CD8-positive, alpha-beta memory T cell (primary cell): ENCODE measurements at regions not wholly inside any gene's neighbourhood (a gene's known extent, or its start where the extent isn't known, plus 50 kb on each side); places are given as distances from the start of the nearest gene placed in this dataset.

Experiments
- CTCF ChIA-PET: fragments of 350-600 bp; sonication (Branson Sonifier 250); formaldehyde crosslinking; loops from one replicate; lab custom pipeline; 2021; ENCODE audit warnings: antibody characterized with exemption; lab: Charles Lee
- POLR2A ChIA-PET: fragments of 350-600 bp; sonication (Branson Sonifier 250); formaldehyde crosslinking; loops from one replicate; lab custom pipeline; 2021; ENCODE audit warnings: antibody characterized with exemption; lab: Charles Lee
- DNase-seq, 5 donors: peaks; one replicate each; pipeline versions ENCODE4 v3.0.0 to v3.0.0-alpha.2; 2020 to 2022; ENCODE audit warnings: mixed read lengths in 1 of 5
- H3K27ac ChIP-seq: one replicate; pipeline ENCODE4 v1.7.0; 2013; ENCODE audit warnings: low read depth, mild to moderate bottlenecking, low read length, moderate library complexity
- H3K27me3 ChIP-seq: 2 replicates; pipeline ENCODE4 v1.7.0; 2013; ENCODE audit warnings: low read length, mild to moderate bottlenecking; ENCODE audit not compliant: insufficient read depth, poor library complexity, severe bottlenecking
- H3K36me3 ChIP-seq: 2 replicates; pipeline ENCODE4 v1.7.0; 2013; ENCODE audit warnings: mild to moderate bottlenecking, low read length, moderate library complexity; ENCODE audit not compliant: insufficient read depth
- H3K4me1 ChIP-seq: 2 replicates; pipeline ENCODE4 v1.7.0; 2013; ENCODE audit warnings: mild to moderate bottlenecking, low read length, moderate library complexity; ENCODE audit not compliant: insufficient read depth
- H3K4me3 ChIP-seq: 2 replicates; pipeline ENCODE4 v1.7.0; 2013; ENCODE audit warnings: mild to moderate bottlenecking, low read length
- H3K9me3 ChIP-seq: 2 replicates; pipeline ENCODE4 v1.7.0; 2013; ENCODE audit warnings: mild to moderate bottlenecking, low read length
- H3K27ac Mint-ChIP-seq, 8 donors: one replicate each; pipeline ENCODE4 v1.8.0; 2020 to 2021; ENCODE audit warnings: mixed read lengths in 8 of 8, mild to moderate bottlenecking in 6 of 8, inconsistent platforms in 3 of 8, moderate library complexity in 3 of 8
- H3K27me3 Mint-ChIP-seq, 2 donors: one replicate each; pipeline ENCODE4 v1.8.0; 2020 to 2021; ENCODE audit warnings: mixed read lengths in 2 of 2, mild to moderate bottlenecking in 1 of 2, moderate library complexity in 1 of 2
- H3K36me3 Mint-ChIP-seq, 3 donors: one replicate each; pipeline ENCODE4 v1.8.0; 2020 to 2021; ENCODE audit warnings: mixed read lengths in 3 of 3, inconsistent platforms in 1 of 3, mild to moderate bottlenecking in 1 of 3
- H3K4me1 Mint-ChIP-seq, 3 donors: one replicate each; pipeline ENCODE4 v1.8.0; 2020 to 2021; ENCODE audit warnings: mixed read lengths in 3 of 3, inconsistent platforms in 1 of 3, mild to moderate bottlenecking in 1 of 3
- H3K4me3 Mint-ChIP-seq, 7 donors: one replicate each; pipeline ENCODE4 v1.8.0; 2020 to 2021; ENCODE audit warnings: mixed read lengths in 7 of 7, mild to moderate bottlenecking in 6 of 7, moderate library complexity in 4 of 7, inconsistent platforms in 2 of 7
- H3K9me3 Mint-ChIP-seq, 5 donors: one replicate each; pipeline ENCODE4 v1.8.0; 2020 to 2022; ENCODE audit warnings: mixed read lengths in 5 of 5, mild to moderate bottlenecking in 3 of 5, moderate library complexity in 2 of 5, inconsistent platforms in 1 of 5

GRCh38 chr2:183678908-183679307 lies 554.7 kb downstream of the NUP35 start:
- Mint-ChIP-seq H3K4me3 (no peak overlapping the region), H3K27ac (no peak overlapping the region), H3K4me1 (no peaks in the 10 kb centered on the region), H3K9me3 (peaks cover 0 to 7% (median 3%) of the 10 kb centered on the region in 5 donors), H3K27me3 (no peaks in the 10 kb centered on the region), H3K36me3 (no peaks in the 10 kb centered on the region)
- Histone ChIP-seq H3K9me3 (no peaks in the 10 kb centered on the region), H3K36me3 (no peaks in the 10 kb centered on the region), H3K27me3 (no peaks in the 10 kb centered on the region), H3K4me3 (no peak overlapping the region), H3K27ac (no peak overlapping the region), H3K4me1 (no peaks in the 10 kb centered on the region)
- no peak for DNase-seq
- CTCF ChIA-PET: no interaction called here
- POLR2A ChIA-PET: no interaction called here

GRCh38 chr2:183680573-183680972 lies 556.3 kb downstream of the NUP35 start:
- no peak for DNase-seq
- no peaks in the 10 kb centered on the region for H3K27me3 Mint-ChIP-seq
- Histone ChIP-seq H3K4me3 (no peak overlapping the region), H3K27me3 (no peaks in the 10 kb centered on the region), H3K27ac (no peak overlapping the region), H3K36me3 (no peaks in the 10 kb centered on the region), H3K4me1 (no peaks in the 10 kb centered on the region), H3K9me3 (no peaks in the 10 kb centered on the region)
- H3K4me1 Mint-ChIP-seq: no peaks in the 10 kb centered on the region
- POLR2A ChIA-PET: no interaction called here
- H3K4me3 Mint-ChIP-seq: no peak overlapping the region
- CTCF ChIA-PET: no interaction called here
- H3K9me3 Mint-ChIP-seq: peaks cover 1 to 11% (median 3%) of the 10 kb centered on the region in 5 donors
- no peaks in the 10 kb centered on the region for H3K36me3 Mint-ChIP-seq
- H3K27ac Mint-ChIP-seq: no peak overlapping the region

GRCh38 chr2:183684686-183685085 lies 560.4 kb downstream of the NUP35 start:
- Histone ChIP-seq H3K9me3 (no peaks in the 10 kb centered on the region), H3K27ac (no peak overlapping the region), H3K4me1 (no peaks in the 10 kb centered on the region), H3K36me3 (no peaks in the 10 kb centered on the region), H3K4me3 (no peak overlapping the region), H3K27me3 (no peaks in the 10 kb centered on the region)
- Mint-ChIP-seq H3K4me3 (no peak overlapping the region), H3K9me3 (peaks cover 5 to 32% (median 9%) of the 10 kb centered on the region in 5 donors), H3K4me1 (no peaks in the 10 kb centered on the region), H3K27ac (no peak overlapping the region), H3K36me3 (no peaks in the 10 kb centered on the region), H3K27me3 (no peaks in the 10 kb centered on the region)
- no peak for DNase-seq
- POLR2A ChIA-PET: no interaction called here
- CTCF ChIA-PET: no interaction called here

GRCh38 chr2:183696028-183696427 lies 571.8 kb downstream of the NUP35 start:
- no peaks in the 10 kb centered on the region for H3K36me3 ChIP-seq
- no peak overlapping the region for H3K27ac ChIP-seq
- H3K4me1 ChIP-seq: no peaks in the 10 kb centered on the region
- no peaks in the 10 kb centered on the region for H3K27me3 Mint-ChIP-seq
- H3K9me3 Mint-ChIP-seq: peaks cover 8 to 35% (median 14%) of the 10 kb centered on the region in 5 donors
- no peaks in the 10 kb centered on the region for H3K36me3 Mint-ChIP-seq
- H3K4me3 ChIP-seq: no peak overlapping the region
- ChIA-PET CTCF (no interaction called here), POLR2A (no interaction called here)
- no peak overlapping the region for H3K4me3 Mint-ChIP-seq
- DNase-seq: no peak
- no peaks in the 10 kb centered on the region for H3K9me3 ChIP-seq
- no peaks in the 10 kb centered on the region for H3K4me1 Mint-ChIP-seq
- no peak overlapping the region for H3K27ac Mint-ChIP-seq
- H3K27me3 ChIP-seq: no peaks in the 10 kb centered on the region

- POLR2A ChIA-PET: no interaction called here
- H3K27me3 ChIP-seq: no peaks in the 10 kb centered on the region
- H3K4me3 ChIP-seq: no peak overlapping the region
- Mint-ChIP-seq H3K4me3 (no peak overlapping the region), H3K27me3 (no peaks in the 10 kb centered on the region), H3K27ac (no peak overlapping the region), H3K4me1 (no peaks in the 10 kb centered on the region), H3K9me3 (peaks cover 2 to 19% (median 5%) of the 10 kb centered on the region in 5 donors), H3K36me3 (no peaks in the 10 kb centered on the region)
- no peaks in the 10 kb centered on the region for H3K4me1 ChIP-seq
- H3K36me3 ChIP-seq: no peaks in the 10 kb centered on the region
- DNase-seq: no peak
- H3K9me3 ChIP-seq: no peaks in the 10 kb centered on the region
- CTCF ChIA-PET: no interaction called here
- no peak overlapping the region for H3K27ac ChIP-seq
These were observed 585.6 kb downstream of the NUP35 start for GRCh38 chr2:183709829-183710228.

- Histone ChIP-seq H3K4me1 (no peaks in the 10 kb centered on the region), H3K27ac (no peak overlapping the region), H3K9me3 (no peaks in the 10 kb centered on the region), H3K36me3 (no peaks in the 10 kb centered on the region), H3K4me3 (no peak overlapping the region), H3K27me3 (no peaks in the 10 kb centered on the region)
- Mint-ChIP-seq H3K36me3 (no peaks in the 10 kb centered on the region), H3K27ac (no peak overlapping the region), H3K9me3 (peaks cover 0 to 11% (median 0%) of the 10 kb centered on the region in 5 donors), H3K27me3 (no peaks in the 10 kb centered on the region), H3K4me3 (no peak overlapping the region), H3K4me1 (no peaks in the 10 kb centered on the region)
- ChIA-PET CTCF (no interaction called here), POLR2A (no interaction called here)
- DNase-seq: no peak
These were observed 594.0 kb downstream of the NUP35 start for GRCh38 chr2:183718246-183718645.

GRCh38 chr2:183723278-183723677 lies 599.0 kb downstream of the NUP35 start:
- Histone ChIP-seq H3K9me3 (no peaks in the 10 kb centered on the region), H3K4me1 (no peaks in the 10 kb centered on the region), H3K36me3 (no peaks in the 10 kb centered on the region), H3K27ac (no peak overlapping the region), H3K4me3 (no peak overlapping the region), H3K27me3 (no peaks in the 10 kb centered on the region)
- H3K36me3 Mint-ChIP-seq: no peaks in the 10 kb centered on the region
- H3K27ac Mint-ChIP-seq: no peak overlapping the region
- H3K27me3 Mint-ChIP-seq: no peaks in the 10 kb centered on the region
- ChIA-PET POLR2A (no interaction called here), CTCF (no interaction called here)
- no peaks in the 10 kb centered on the region for H3K4me1 Mint-ChIP-seq
- peaks cover 0 to 11% (median 3%) of the 10 kb centered on the region in 5 donors for H3K9me3 Mint-ChIP-seq
- DNase-seq: no peak
- no peak overlapping the region for H3K4me3 Mint-ChIP-seq

- H3K36me3 Mint-ChIP-seq: no peaks in the 10 kb centered on the region
- Histone ChIP-seq H3K4me3 (no peak overlapping the region), H3K36me3 (no peaks in the 10 kb centered on the region), H3K9me3 (no peaks in the 10 kb centered on the region), H3K27ac (no peak overlapping the region), H3K27me3 (no peaks in the 10 kb centered on the region), H3K4me1 (no peaks in the 10 kb centered on the region)
- no peaks in the 10 kb centered on the region for H3K4me1 Mint-ChIP-seq
- no peaks in the 10 kb centered on the region for H3K27me3 Mint-ChIP-seq
- no peak overlapping the region for H3K27ac Mint-ChIP-seq
- H3K9me3 Mint-ChIP-seq: peaks cover 0 to 10% (median 3%) of the 10 kb centered on the region in 5 donors
- no peak overlapping the region for H3K4me3 Mint-ChIP-seq
- DNase-seq: no peak
- ChIA-PET POLR2A (no interaction called here), CTCF (no interaction called here)
These were observed 605.1 kb downstream of the NUP35 start for GRCh38 chr2:183729380-183729779.

- Histone ChIP-seq H3K9me3 (no peaks in the 10 kb centered on the region), H3K4me3 (no peak overlapping the region), H3K36me3 (no peaks in the 10 kb centered on the region), H3K27me3 (no peaks in the 10 kb centered on the region), H3K4me1 (no peaks in the 10 kb centered on the region), H3K27ac (no peak overlapping the region)
- Mint-ChIP-seq H3K4me1 (no peaks in the 10 kb centered on the region), H3K27ac (no peak overlapping the region), H3K27me3 (no peaks in the 10 kb centered on the region), H3K4me3 (no peak overlapping the region), H3K36me3 (no peaks in the 10 kb centered on the region), H3K9me3 (peaks cover 2 to 8% (median 5%) of the 10 kb centered on the region in 5 donors)
- POLR2A ChIA-PET: no interaction called here
- CTCF ChIA-PET: no interaction called here
- DNase-seq: no peak
These were observed 616.0 kb downstream of the NUP35 start for GRCh38 chr2:183740241-183740640.
